ENCODE measurements at regions not wholly inside any gene's neighbourhood (a gene's known extent, or its start where the extent isn't known, plus 50 kb on each side); places are given as distances from the start of the nearest gene placed in this dataset.

- TF ChIP-seq CTCF (IDR thresholded peaks at IDR 0.05; ENCODE audit: unreplicated experiment in 3 of 3), result no peak
- H3K27me3 Mint-ChIP-seq (ENCODE audit: low read depth), result no peaks in the 10 kb centered on the region
- no peaks in the 10 kb centered on the region for H3K4me1 Mint-ChIP-seq
- H3K27ac Mint-ChIP-seq, result no peak overlapping the region
- H3K36me3 Mint-ChIP-seq (ENCODE audit: low read depth), result no peaks in the 10 kb centered on the region
- no peak overlapping the region for H3K4me3 Mint-ChIP-seq
- H3K9me3 Mint-ChIP-seq, result peaks cover 5% of the 10 kb centered on the region
These were observed 925.2 kb downstream of the TSN start for GRCh38 chr2:122680662-122681061.

GRCh38 chr2:122681626-122682025 lies 926.2 kb downstream of the TSN start:
- TF ChIP-seq CTCF (IDR thresholded peaks at IDR 0.05; ENCODE audit: unreplicated experiment in 3 of 3), result no peak
- Mint-ChIP-seq H3K36me3 (ENCODE audit: low read depth) (no peaks in the 10 kb centered on the region), H3K4me3 (no peak overlapping the region)

GRCh38 chr2:122682356-122682755 lies 926.9 kb downstream of the TSN start:
- Mint-ChIP-seq H3K9me3 (peaks cover 5% of the 10 kb centered on the region), H3K27me3 (ENCODE audit: low read depth) (no peaks in the 10 kb centered on the region), H3K4me3 (no peak overlapping the region), H3K36me3 (ENCODE audit: low read depth) (no peaks in the 10 kb centered on the region), H3K4me1 (no peaks in the 10 kb centered on the region), H3K27ac (no peak overlapping the region)
- no peak for TF ChIP-seq CTCF (IDR thresholded peaks at IDR 0.05; ENCODE audit: unreplicated experiment in 3 of 3)

More at GRCh38 chr2:122681626-122682025, 926.2 kb downstream of the TSN start:
- Mint-ChIP-seq H3K9me3 (peaks cover 5% of the 10 kb centered on the region), H3K4me1 (no peaks in the 10 kb centered on the region), H3K27me3 (ENCODE audit: low read depth) (no peaks in the 10 kb centered on the region), H3K27ac (no peak overlapping the region)

- H3K27ac Mint-ChIP-seq, result no peak overlapping the region
- TF ChIP-seq CTCF (IDR thresholded peaks at IDR 0.05; ENCODE audit: unreplicated experiment in 3 of 3), result no peak
- no peak overlapping the region for H3K4me3 Mint-ChIP-seq
- no peaks in the 10 kb centered on the region for H3K27me3 Mint-ChIP-seq (ENCODE audit: low read depth)
- no peaks in the 10 kb centered on the region for H3K36me3 Mint-ChIP-seq (ENCODE audit: low read depth)
- H3K9me3 Mint-ChIP-seq, result peaks cover 5% of the 10 kb centered on the region
- no peaks in the 10 kb centered on the region for H3K4me1 Mint-ChIP-seq
These were observed 927.6 kb downstream of the TSN start for GRCh38 chr2:122683018-122683417.

- Mint-ChIP-seq H3K4me3 (no peak overlapping the region), H3K27me3 (ENCODE audit: low read depth) (no peaks in the 10 kb centered on the region)
- TF ChIP-seq CTCF (IDR thresholded peaks at IDR 0.05; ENCODE audit: unreplicated experiment in 3 of 3), result no peak
These were observed 937.1 kb downstream of the TSN start for GRCh38 chr2:122692400-122693083.

GRCh38 chr2:122697415-122697814 lies 942.0 kb downstream of the TSN start:
- H3K9me3 Mint-ChIP-seq, result no peaks in the 10 kb centered on the region
- H3K27me3 Mint-ChIP-seq (ENCODE audit: low read depth), result no peaks in the 10 kb centered on the region
- no peaks in the 10 kb centered on the region for H3K36me3 Mint-ChIP-seq (ENCODE audit: low read depth)
- H3K4me1 Mint-ChIP-seq, result no peaks in the 10 kb centered on the region
- H3K27ac Mint-ChIP-seq, result no peak overlapping the region
- TF ChIP-seq CTCF (IDR thresholded peaks at IDR 0.05; ENCODE audit: unreplicated experiment in 3 of 3), result no peak
- H3K4me3 Mint-ChIP-seq, result no peak overlapping the region

More at GRCh38 chr2:122692400-122693083, 937.1 kb downstream of the TSN start:
- H3K36me3 Mint-ChIP-seq (ENCODE audit: low read depth), result no peaks in the 10 kb centered on the region
- H3K27ac Mint-ChIP-seq, result no peak overlapping the region
- H3K4me1 Mint-ChIP-seq, result no peaks in the 10 kb centered on the region
- no peaks in the 10 kb centered on the region for H3K9me3 Mint-ChIP-seq
